NCI-H510A treated with DMSO at 0.1 percent for 48 hours (cell line): ENCODE measurements at regions not wholly inside any gene's neighbourhood (a gene's known extent, or its start where the extent isn't known, plus 50 kb on each side); places are given as distances from the start of the nearest gene placed in this dataset.

Experiments
- DNase-seq: peaks from one replicate; lab custom pipeline; 2025; lab: John Stamatoyannopoulos, UW

DNA sequence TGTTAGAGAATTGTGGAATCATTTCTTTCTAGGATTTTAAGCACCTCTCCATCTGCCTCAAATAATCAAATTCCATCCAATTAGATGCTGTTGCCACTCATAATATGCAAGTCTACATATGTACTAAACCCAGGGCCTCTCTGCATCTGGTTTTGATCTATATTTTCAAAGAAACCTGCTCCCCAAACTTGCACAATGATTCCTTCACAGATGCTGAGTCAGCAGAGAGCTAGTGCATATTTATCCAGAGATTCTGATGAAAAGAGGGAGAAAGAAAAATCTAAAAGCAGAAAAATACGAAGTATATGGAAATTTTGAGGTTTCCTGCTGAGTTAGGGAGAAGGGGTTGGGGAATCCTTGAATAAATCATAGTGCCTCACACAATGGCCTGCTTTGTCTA lies 235.1 kb upstream of the RBFOX1 start:
- DNase-seq = no peak

DNA sequence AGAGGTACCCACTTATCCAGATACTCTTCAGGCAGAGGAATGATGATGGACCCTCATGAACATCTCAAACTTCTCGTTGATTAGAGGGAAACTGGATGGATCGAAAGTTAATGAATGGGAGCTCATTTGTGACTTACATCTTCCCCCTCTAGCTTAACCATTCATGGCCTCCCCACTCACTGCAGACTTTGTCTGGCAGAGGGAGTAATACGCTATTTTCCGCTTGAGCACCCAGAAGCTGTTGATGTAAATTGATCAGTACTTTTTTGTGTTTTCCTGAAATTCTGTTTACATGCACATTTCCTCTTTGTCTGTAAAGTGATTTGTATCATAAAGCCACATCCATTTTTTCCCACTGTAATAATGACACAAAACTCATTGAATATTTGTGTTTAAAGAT lies 239.1 kb upstream of the RBFOX1 start:
- DNase-seq = no peak

DNA sequence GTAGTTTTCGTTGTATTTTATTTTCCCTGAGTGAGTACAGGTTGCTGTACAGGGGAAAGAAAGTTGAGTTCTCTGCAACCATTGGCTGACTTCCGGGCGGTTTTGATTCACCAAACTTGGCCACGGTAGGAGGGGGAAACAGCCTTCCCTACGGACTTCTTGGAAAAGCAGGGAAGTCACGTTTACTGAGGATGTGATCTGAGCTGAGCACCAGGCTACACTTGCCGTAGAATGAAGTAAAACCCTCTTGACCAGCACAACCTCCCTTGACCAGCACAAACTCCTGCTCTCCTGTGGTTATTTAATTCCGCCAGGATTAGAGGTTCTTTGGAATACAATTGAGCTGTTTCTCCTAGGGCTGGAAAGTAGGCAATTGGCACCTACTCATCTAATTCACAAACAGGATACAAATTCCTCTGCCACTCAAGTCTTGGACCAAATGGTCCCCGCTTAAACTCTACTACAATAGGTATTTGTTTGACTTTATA lies 242.0 kb upstream of the RBFOX1 start:
- no peak for DNase-seq

DNA sequence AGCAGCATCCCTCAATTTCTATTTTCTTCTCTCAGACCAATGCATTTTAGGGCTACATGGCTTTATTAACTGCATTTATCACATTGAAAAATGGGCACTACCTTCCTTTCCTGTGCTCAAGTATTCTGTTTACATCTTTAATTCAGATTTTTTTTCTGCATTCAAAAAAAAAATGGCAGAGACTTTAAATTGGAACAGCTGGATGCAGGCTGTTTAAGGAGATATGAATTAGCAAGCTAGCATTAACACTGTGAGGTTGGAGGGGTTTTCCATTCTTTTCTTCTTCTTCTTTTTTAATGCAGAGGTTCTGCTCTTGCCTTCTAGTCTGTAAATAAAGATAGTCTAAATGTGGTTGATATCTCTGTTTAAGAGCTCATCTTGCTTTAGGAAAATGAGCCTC lies 242.9 kb upstream of the RBFOX1 start:
- DNase-seq = no peak

DNA sequence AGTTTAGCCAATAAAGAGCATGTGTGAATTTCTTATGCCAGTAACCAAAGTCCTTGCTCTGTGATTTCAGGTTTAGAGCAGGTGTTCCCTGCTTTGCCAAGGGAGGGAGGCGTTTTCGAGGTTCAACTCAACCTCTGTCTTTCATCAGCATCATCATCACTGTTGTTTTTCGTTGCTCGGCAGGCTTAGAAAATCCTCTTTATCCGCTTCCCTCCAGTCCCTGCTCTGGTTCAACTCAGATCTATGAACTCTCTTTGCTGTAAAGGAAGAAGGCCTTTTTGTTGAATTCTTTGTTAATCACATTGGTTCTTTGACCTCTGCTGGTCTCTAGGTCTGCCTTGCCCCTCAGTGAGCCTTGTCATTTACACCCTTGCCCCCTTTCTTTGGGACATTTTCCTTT lies 243.9 kb upstream of the RBFOX1 start:
- no peak for DNase-seq

DNA sequence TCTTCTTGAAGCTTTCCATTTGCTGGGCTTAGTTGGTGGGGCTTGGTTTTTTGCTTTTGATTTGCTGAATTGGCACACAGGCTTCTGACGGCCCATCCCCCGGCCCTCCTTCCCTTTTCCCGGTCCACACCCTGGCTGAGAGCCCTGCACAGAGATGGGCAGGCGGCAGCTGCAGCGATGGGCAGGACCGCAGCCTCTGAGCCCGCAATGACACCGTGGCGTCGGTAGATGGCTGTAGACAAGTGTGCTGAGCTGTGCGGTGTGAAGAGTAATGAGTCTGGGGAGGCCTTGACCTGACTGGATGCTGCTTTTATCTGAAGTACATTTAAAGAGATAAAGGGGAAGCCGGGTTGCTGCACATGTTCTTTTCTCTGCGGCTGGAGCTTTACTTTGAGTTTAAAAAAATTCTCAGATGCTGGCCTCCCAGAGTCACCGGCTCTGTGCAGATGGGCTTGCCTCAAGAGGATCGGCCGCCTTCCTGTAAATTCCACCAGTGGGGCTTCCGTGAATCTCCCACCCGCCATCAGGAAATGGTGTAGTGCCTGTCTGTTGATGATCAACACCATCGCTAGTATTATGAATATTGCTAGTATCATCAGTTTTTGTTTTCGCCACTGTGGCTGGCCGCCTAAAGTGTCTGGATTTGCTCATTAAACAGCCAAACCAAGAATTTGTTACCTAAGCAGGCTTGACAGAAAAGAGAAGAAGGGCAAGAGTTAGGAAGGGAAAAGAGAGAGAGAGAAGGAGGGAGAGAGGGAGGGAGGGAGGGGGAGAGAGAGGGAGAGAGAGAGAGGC lies 245.6 kb upstream of the RBFOX1 start:
- DNase-seq = no peak

DNA sequence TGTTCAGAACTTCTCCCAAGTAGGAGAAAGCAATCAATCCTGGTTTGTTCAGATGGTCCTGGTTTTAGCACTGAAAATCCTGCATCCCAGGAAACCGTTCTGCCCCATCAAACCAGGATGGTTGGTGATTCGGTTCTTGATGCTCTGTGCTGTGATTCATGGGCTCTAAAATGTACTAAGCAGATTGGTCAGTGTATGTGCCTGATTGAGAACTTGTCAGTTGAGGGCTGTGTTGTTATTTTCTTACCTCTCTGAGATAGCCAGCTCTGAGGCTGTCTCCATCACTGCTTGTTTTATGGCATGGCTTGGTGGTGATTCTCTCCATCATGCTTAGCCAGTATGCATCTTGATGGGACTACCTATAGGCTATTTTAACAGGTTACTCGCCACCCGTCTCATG lies 246.9 kb upstream of the RBFOX1 start:
- no peak for DNase-seq

DNA sequence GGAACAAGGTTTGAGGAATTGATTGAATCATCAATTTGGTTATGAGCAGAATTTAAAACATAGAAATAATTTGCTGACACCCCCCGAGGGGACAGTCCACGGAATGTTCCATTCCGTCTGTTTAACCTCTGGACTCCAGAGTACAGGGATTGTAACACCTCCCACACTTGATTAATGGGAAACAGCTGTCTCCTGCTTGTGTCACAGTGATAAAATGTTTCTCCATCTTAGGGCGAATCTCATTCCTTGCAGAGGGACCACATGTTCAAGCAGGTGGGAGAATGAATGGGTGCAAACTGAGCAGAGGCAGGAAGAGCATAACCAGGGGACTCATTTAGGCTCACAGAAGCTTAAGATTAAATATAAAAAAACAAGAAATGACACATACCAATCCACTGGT lies 249.5 kb upstream of the RBFOX1 start:
- DNase-seq = no peak

DNA sequence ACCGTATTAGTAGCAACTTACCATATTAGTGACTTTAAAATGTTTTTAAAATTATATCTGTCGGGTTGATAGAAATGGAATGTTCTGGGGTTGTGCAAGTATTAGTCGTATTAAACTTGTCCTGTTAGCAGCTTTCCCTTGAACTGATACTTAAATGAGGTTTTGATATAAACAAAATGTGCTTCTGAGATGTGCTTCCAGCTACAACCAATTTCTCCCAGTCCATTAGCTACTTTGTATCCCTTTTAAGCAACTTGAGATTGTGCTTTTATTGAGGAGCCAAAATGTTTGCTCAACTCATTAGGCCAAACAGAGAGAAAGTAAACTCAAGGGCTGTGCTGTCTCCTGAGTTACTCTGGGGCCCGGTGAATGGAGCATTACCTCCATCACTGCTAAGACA lies 255.0 kb upstream of the RBFOX1 start:
- no peak for DNase-seq

DNA sequence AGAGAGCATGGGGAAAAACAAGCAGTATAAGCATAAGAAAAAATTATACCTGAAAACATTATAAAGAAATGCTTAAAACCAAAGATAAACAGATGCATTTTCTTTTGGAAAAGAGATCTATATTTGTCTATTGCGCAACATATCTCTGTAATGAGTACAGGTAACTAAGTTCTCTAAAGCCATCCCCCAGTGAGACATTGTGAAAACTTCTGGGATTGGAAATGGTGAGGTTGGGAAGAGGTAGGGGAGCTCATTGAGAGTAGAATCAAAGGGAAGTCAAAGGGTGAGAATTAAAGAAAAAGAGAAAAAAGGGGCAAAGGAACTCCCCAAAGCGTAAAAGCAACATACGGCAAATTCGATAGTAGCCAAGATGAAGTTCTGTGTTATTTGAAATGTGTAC lies 257.9 kb upstream of the RBFOX1 start:
- DNase-seq = no peak

DNA sequence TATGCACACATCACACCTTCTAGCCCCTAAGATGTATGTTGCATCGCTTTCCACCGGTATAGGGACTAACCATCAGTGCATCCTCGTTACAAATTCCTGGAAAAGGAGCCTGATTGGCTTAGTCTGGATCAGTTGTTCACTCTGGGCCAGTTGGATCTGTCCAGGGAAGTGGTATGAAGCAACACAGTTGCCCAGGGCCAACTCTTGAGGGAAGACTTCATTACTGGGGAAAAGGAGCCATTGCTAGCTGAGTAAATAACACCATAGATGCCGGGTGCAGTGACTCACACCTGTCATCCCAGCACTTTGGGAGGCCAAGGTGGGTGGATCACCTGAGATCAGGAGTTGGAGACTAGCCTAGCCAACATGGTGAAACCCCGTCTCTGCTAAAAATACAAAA lies 275.2 kb upstream of the RBFOX1 start:
- no peak for DNase-seq

DNA sequence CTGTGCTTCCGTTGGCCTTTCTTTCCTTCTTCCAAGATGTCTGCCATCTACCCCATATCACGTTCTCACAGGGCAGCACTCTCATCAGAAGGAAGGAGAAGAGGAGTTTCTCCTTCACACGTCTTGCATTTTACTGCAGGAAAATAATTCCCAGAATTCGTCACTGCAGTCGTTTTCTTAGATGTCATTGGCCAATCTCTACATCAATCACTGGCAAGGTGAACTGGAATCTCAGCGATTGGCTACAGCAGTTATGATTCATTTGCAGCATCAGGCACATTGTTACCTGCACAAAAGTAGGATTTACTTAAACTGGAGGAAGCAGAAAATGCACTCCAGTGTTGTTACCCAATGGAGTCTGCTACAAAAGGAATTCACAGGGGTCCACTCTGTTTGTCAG lies 277.2 kb upstream of the RBFOX1 start:
- no peak for DNase-seq

DNA sequence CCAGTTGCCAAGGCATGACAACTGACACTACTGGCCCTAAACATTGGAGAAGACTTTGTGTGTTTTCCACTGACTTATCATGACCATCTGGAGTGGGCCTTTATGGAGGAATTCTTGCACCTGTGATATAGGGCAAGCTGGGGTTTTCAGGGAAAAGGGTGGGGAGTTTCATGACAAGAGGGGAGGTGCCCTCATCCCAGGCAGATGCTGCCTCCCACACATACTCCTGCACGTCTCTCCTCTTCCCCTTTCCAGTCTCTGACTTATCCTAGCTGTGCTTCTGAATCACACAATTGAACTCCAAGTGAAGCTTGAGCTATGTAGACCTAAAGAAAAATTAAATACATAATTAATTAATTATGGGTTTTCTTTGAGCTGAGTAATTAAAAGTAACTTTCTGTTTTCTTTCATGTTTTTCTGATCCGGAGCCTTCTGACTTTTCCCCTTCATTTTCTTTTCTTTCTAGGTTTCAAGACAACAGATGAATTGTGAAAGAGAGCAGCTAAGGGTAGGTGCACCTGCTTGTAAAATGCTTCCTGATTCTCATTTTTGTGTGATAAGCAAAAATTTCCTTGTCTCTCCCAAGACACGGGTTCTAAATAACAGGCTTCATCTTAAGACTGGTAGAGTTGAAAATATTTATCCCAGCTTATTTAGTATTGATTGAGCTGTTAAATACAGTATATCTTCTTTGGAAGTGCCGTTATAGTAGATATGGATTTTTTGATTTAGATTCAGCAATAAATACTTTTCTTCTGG lies 280.9 kb upstream of the RBFOX1 start:
- no peak for DNase-seq

DNA sequence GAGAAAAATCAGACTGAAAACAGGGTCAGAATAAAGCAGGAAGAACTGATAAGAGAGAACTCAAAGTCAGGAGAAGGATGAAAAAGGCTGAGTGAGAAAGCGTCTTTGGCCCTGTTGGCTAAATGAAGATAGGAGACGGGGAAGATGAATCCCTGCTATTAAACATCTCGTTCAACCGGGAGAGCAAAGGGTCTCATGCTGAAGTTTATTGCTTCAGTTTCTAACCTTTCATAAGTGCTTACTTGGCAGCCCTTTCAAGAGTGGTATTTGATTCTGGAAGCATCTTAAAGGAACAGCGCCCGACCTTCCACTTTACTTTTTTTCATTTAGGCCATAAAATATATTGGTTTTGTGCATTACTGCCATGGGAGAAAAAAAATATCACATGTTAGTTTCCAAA lies 288.3 kb upstream of the RBFOX1 start:
- DNase-seq = no peak

DNA sequence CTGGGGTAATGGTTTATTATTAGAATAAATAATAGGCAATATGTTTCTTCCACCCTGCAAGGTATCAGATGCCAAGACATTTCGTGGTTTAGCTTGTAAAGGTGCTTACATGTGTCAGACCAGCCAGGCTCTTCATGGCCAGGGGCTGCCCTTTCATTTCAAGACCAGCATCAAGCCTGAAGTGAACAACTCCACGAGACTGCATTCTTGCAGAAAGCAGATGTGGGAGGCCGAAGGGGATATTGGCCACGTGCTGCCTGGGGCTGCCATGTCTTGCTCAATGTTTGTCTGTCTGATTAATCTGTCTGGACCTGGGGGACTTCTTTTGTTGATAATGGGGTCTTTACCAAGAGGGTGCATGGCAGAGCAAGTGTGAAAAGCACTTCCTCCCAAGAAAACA lies 294.2 kb upstream of the RBFOX1 start:
- no peak for DNase-seq

DNA sequence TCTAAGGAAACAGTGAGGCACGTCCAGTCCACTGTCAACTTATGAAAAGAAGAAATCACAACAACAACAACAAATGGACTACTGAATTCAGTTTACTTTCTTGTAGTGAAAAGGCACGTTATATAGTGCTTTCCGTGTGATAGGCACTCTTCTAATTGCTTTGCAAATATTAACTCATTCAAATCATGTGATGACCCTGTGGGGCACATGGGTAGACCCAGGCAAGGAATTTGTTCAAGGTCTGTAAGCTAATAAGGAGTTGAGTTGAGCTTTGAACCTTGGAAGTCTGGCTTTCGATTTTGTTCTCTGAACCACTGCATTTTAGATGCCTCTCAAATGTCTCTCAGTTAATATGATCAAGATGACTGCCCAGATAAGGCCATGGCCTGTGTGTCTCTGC lies 295.1 kb upstream of the RBFOX1 start:
- no peak for DNase-seq

DNA sequence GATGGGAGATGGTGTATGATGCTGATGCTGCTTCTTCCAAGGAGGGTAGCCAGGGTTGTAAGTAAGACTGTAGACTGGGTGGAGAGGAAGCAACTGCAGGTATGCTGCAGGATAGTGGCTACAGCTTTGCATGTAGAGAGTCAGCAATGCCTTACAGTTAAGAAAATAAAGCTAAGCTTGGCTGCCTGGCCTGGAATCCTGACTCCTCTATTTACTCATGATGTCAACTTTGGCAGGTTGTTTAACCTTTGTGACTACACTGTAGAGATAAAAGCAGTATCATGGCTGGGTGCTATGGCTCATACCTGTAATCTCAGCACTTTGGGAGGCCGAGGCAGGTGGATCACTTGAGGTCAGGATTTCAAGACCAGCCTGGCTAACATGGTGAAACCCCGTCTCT lies 301.6 kb upstream of the RBFOX1 start:
- DNase-seq = no peak

DNA sequence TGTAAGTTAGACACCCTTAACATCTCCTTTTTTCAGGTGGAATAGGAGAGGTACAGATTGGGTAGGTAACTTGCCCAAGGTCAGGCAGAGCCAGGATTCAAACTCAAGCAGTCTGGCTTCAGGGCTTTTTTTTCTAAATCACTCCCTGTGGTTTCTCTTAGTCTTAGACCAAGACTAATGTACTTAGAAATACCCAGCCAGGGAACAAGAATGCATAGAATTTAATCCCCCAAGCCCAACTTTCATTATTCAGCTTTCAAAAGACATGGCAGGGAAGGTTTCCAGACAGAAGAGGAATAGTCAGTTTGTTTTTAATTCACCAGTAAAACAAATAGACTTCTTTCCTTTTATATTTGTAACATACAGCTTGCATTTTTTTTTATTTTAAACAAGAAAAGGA lies 305.2 kb upstream of the RBFOX1 start:
- no peak for DNase-seq

DNA sequence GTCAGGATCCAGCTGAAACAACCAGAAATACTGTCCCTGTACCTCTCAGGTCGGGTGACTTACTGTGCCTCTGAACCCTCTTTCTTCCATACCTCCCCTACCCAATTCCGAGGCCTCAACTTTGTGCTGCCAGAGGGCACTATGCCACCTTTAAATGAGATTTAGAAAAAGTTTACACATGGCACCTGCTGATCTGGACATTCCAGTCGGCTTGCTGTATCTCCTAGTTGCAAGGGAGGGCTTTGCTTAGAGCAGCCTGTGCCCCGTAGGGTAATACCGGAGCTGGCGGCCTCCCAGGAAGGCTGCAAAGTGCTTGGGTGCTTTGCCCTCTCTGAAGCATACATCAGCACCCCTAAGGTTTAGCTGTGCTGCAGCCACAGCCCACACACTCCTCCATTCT lies 306.0 kb upstream of the RBFOX1 start:
- no peak for DNase-seq

DNA sequence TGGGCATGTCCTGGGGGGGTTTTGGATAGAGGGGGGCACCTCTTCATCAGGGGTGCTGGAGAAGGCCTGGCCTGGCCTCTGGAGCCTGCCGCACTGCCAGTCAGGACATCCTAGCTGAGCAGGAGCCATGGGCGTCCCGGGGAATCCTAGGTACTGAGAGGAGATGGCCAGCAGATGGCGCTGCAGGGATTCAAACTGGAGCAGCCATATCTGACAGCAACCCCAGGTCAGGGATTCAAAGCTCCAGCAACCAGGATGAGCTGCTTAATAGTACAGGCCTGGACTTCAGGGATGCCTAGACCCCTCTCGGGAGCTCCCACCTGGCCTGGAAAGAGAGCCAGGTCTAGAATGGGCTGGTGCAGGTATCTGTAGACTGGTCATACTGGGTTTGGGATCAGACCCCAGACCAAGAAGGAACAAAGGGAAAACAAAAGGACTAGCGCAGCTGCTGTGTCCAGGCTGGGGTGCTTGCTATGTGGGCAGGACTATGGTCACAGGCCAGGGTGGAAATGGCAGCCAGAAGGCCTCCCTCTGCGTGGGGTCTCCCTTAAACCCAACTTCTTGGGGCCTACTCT lies 306.9 kb upstream of the RBFOX1 start:
- peak; percentile 11 for DNase-seq

DNA sequence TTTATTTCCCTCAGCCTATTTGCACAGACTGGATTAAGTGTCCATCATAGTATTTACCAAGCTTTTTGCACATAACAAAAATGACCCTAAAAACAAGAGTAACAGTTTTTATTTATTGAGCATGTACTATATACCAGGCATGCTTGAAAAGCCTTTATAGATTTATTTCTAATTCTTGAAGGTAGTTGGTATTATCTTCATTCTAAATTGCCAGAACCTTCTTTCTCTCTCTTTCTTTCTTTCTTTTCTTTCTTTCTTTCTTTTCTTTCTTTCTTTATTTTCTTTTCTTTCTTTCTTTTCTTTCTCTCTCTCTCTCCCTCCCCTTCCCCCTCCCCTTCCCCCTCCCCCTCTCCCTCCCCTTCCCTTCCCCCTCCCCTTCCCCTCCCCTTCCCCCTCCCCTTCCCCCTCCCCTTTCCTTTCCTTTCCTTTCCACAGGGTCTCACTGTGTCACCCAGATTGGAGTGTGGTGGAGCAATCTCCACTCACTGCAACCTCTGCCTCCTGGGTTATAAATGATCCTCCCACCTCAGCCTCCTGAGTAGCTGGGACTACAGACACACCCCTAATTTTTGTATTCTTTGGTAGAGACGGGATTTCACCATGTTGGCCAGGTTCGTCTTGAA lies 310.9 kb upstream of the RBFOX1 start:
- no peak for DNase-seq

DNA sequence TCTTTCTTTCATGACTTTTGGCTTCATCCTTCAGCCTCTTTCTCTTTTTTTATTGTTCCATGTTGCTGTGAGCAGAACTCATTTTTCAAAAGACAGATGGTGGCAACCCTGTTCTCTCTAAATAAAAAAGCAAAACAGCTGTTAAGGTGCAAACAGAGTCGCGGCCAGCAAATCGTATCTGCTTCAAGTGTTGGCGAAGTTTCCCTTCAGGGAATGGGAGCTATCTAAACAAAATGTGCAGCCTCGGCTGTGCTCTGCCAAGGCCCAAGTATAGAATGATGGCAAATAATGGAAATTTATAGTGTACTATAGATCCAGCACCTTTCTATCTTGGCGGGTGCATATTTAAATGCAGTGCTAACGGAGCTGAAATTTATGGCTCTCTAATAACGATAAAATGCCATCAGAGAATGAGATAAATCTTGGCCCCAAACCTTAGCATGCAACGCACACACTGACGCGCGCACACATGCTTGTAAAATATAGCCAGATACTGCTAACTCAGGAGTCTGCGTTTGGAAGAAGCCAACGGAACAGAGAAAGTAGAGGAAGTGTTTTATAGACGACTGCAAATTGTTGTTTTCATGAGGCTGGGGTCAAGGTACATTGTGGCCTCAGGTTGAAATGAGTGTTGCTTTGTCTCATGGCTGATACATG lies 315.5 kb upstream of the RBFOX1 start:
- no peak for DNase-seq
